BJ (cell line): ENCODE measurements at regions not wholly inside any gene's neighbourhood (a gene's known extent, or its start where the extent isn't known, plus 50 kb on each side); places are given as distances from the start of the nearest gene placed in this dataset.

Source experiments
- CTCF ChIA-PET: fragments of 350-600 bp; formaldehyde crosslinking; extraction: SDS; loops from one replicate; lab custom pipeline; 2021; ENCODE audit warnings: antibody characterized with exemption, inconsistent platforms; lab: Yijun Ruan, JAX
- POLR2A ChIA-PET: fragments of 300-600 bp; sonication (Branson Sonifier 250); formaldehyde crosslinking; extraction: SDS; loops from one replicate; lab custom pipeline; 2021; ENCODE audit warnings: antibody characterized with exemption; lab: Charles Lee
- DNase-seq: peaks from one replicate; pipeline ENCODE4 v3.0.0-alpha.2; 2011; ENCODE audit warnings: low read depth
- H3K27me3 ChIP-seq: 2 replicates; pipeline ENCODE4 v1.6.0; 2011; ENCODE audit warnings: low read length; ENCODE audit not compliant: control insufficient read depth, insufficient read depth
- H3K36me3 ChIP-seq: 2 replicates; pipeline ENCODE4 v1.5.1; 2011; ENCODE audit warnings: low read length; ENCODE audit not compliant: control insufficient read depth, insufficient read depth
- H3K4me3 ChIP-seq: 2 replicates; pipeline ENCODE4 v1.5.1; 2011; ENCODE audit warnings: low read depth, mild to moderate bottlenecking, control low read depth, low read length
- CTCF ChIP-seq: IDR thresholded peaks from 2 replicates; pipeline ENCODE4 v1.5.1; 2011; ENCODE audit warnings: low read depth, mild to moderate bottlenecking, control low read depth, inconsistent platforms, low read length, moderate library complexity; ENCODE audit not compliant: insufficient read depth

GRCh38 chr9:106758911-106759310 is 104.1 kb upstream of the ZNF462 start:
- Histone ChIP-seq H3K36me3 (no peaks in the 10 kb centered on the region), H3K27me3 (no peaks in the 10 kb centered on the region), H3K4me3 (no peak overlapping the region)
- no peak for DNase-seq
- ChIA-PET POLR2A (no interaction called here), CTCF (no interaction called here)
- TF ChIP-seq CTCF, result no peak

GRCh38 chr9:106761493-106761892 is 101.5 kb upstream of the ZNF462 start:
- Histone ChIP-seq H3K4me3 (no peak overlapping the region), H3K36me3 (no peaks in the 10 kb centered on the region), H3K27me3 (no peaks in the 10 kb centered on the region)
- POLR2A ChIA-PET, result no interaction called here
- TF ChIP-seq CTCF, result no peak
- CTCF ChIA-PET, result interaction anchor here (1.2 kb wide), 1 partner anchor 8 kb away, joined by 3 read pairs; no protein-coding TSS in a partner anchor
- DNase-seq, result no peak

- TF ChIP-seq CTCF, result no peak
- Histone ChIP-seq H3K27me3 (no peaks in the 10 kb centered on the region), H3K4me3 (no peak overlapping the region), H3K36me3 (no peaks in the 10 kb centered on the region)
- POLR2A ChIA-PET, result no interaction called here
- CTCF ChIA-PET, result no interaction called here
- DNase-seq, result no peak
Measured at GRCh38 chr9:106766616-106767015, 96.3 kb upstream of the ZNF462 start.

GRCh38 chr9:106769331-106769730 is 93.6 kb upstream of the ZNF462 start:
- ChIA-PET POLR2A (interaction anchor here (0.5 kb wide), 1 partner anchor 9 kb away, joined by 3 read pairs; no protein-coding TSS in a partner anchor), CTCF (interaction anchor here (1.2 kb wide), 1 partner anchor 9 kb away, joined by 3 read pairs; no protein-coding TSS in a partner anchor)
- H3K27me3 ChIP-seq, result no peaks in the 10 kb centered on the region; the same call in 1 of the 2 replicates
- H3K36me3 ChIP-seq, result no peaks in the 10 kb centered on the region
- no peak overlapping the region for H3K4me3 ChIP-seq
- no peak for DNase-seq
- TF ChIP-seq CTCF, result no peak

- DNase-seq, result no peak
- no peak overlapping the region for H3K4me3 ChIP-seq
- ChIA-PET POLR2A (interaction anchor here (0.6 kb wide), 1 partner anchor 42 kb away, joined by 14 read pairs; no protein-coding TSS in a partner anchor), CTCF (no interaction called here)
- no peaks in the 10 kb centered on the region; the same call in 1 of the 2 replicates for H3K27me3 ChIP-seq
- no peak for TF ChIP-seq CTCF
- no peaks in the 10 kb centered on the region for H3K36me3 ChIP-seq
Measured at GRCh38 chr9:106771608-106772007, 91.4 kb upstream of the ZNF462 start.
